ENCODE measurements at regions not wholly inside any gene's neighbourhood (a gene's known extent, or its start where the extent isn't known, plus 50 kb on each side); places are given as distances from the start of the nearest gene placed in this dataset.
"Not testable (repeated sequence)": the region's sequence is repeated elsewhere in the genome, so short reads cannot be mapped to it uniquely, and the experiment has no call there.

DNA sequence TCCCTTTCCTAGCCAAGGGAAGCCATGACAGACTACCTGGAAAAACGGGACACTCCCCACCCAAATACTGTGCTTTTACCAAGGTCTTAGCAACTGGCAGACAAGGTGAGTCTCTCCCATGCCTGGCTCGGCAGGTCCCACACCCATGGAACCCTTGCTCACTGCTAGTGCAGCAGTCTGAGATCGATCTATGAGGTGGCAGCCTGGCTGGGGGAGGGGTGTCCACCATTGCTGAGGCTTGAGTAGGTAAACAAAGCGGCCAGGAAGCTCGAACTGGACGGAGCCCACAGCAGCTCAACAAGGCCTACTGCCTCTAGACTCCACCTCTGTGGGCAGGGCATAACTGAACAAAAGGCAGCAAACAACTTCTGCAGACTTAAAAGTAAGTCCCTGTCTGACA is 104.4 kb upstream of the GRB10 start:
- H3K4me1 Mint-ChIP-seq (ENCODE audit: low read depth in 2 of 2); ATAC-seq (replicated peaks); H3K4me3 Mint-ChIP-seq; DNase-seq; H3K27ac Mint-ChIP-seq; H3K9me3 Mint-ChIP-seq; H3K36me3 Mint-ChIP-seq (ENCODE audit: insufficient read depth): not testable (repeated sequence)
- peaks cover 31 to 38% of the 10 kb centered on the region in 2 donors for H3K27me3 Mint-ChIP-seq

DNA sequence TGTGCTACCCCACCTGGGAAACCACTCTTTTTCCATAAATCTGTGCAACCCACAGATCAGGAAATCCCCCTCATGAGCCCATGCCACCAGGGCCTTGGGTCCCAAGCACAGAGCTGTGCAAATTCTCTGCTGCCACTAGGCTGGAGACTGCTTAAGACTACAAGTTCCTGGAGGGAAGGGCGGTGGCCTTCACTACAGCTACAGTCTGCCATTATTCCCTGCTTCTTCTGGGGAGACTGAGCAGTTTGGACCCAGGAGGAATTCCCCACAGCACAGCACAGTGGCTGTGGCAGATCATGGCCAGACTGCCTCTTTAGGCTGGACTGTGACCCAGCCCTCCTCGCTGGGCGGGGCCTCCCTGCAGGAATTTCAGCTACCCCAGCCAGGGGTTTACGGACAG is 89.7 kb upstream of the GRB10 start:
- Mint-ChIP-seq H3K4me3 (no peak overlapping the region), H3K9me3 (no peaks in the 10 kb centered on the region), H3K27ac (no peak overlapping the region), H3K27me3 (peaks cover 50 to 63% of the 10 kb centered on the region in 2 donors), H3K4me1 (ENCODE audit: low read depth in 2 of 2) (no peaks in the 10 kb centered on the region), H3K36me3 (ENCODE audit: insufficient read depth) (no peaks in the 10 kb centered on the region)
- DNase-seq (no peak), ATAC-seq (replicated peaks) (no peak)

DNA sequence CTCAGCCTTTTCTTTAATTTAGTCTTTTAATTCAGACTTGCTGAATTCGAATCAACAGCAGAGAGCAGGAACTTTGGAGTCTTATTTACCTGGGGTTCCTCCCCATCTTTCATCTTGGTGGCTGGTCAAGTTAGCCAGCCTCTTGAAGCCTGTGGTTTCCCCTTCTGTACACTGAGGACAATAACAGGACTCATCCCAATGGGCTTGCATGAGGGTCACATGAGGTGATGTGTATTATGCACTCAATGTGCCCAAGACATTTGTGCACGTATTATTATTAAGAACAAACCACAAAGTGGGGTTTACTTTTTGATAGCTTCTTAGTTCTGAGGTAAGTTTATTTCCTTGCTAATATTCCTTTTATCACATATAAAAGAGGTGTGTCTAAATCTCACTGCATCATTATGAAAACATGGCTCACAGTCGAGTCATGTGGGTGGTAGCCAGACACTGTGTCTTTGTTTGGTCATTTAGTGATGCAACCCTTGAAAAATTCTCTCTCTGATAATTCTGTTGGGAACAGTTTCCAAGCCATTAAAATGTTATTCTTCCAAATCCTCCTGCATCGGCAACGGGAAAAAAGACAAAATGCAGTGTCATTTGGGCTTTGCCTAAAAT is 86.5 kb upstream of the GRB10 start:
- ATAC-seq (replicated peaks) (no peak), DNase-seq (no peak)
- no peaks in the 10 kb centered on the region for H3K36me3 Mint-ChIP-seq (ENCODE audit: insufficient read depth)
- H3K9me3 Mint-ChIP-seq, result no peaks in the 10 kb centered on the region
- H3K4me3 Mint-ChIP-seq, result no peak overlapping the region
- H3K27ac Mint-ChIP-seq, result no peak overlapping the region
- no peaks in the 10 kb centered on the region for H3K4me1 Mint-ChIP-seq (ENCODE audit: low read depth in 2 of 2)
- H3K27me3 Mint-ChIP-seq, result peaks cover 37 to 65% of the 10 kb centered on the region in 2 donors

DNA sequence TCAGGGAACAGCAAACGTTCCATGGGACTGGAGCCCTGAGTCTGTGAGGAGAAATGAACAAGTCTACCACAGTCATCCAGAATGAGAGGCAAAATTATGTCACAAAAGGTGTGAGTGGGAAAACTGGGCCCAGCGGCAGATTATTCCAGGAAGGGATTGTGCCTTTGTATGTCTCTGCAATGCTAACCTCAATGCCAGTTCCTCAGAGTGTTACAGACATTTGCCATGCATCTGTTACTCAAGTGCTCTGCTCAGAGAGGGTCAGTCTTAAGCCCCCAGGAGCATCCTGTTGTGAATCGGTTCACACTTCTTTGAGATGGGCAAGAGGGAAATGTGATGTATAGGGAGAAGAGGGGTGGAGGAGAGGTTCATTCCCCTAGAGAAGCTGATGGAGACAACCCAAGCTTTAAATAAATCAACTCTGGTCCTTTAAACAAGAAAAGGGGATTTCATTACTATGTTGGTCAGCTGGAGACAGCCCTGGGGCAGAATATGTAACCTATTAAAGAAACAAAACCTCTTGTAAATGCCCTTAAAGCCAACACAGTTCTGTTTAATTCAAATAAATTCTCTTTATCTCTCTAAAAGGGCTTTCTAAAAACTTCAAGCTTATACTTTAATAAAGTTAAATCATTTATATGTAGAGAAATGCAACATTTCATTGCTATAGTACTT is 85.9 kb upstream of the GRB10 start:
- no peak for DNase-seq
- Mint-ChIP-seq H3K36me3 (ENCODE audit: insufficient read depth) (no peaks in the 10 kb centered on the region), H3K4me3 (no peak overlapping the region), H3K4me1 (ENCODE audit: low read depth in 2 of 2) (no peaks in the 10 kb centered on the region), H3K27me3 (peaks cover 33 to 60% of the 10 kb centered on the region in 2 donors), H3K27ac (no peak overlapping the region), H3K9me3 (no peaks in the 10 kb centered on the region)
- no peak for ATAC-seq (replicated peaks)

DNA sequence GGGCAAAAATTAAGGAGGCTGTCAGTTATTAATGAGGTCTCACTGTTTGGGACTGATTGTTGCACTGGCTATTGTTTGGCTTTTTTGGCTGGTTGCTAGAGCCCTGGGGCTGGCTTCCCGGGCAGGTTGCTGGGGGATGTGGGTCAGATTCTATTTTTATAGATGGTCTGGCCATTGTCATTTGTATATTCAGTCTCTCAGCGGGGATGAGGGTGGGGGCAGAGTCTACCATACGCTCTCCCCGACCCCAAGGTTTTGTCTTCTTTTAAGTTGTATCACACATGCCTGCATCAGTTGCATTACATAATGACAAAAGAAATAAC is 84.3 kb upstream of the GRB10 start:
- Mint-ChIP-seq H3K36me3 (ENCODE audit: insufficient read depth) (no peaks in the 10 kb centered on the region), H3K27me3 (peaks cover 25 to 50% of the 10 kb centered on the region in 2 donors), H3K4me3 (no peak overlapping the region), H3K27ac (no peak overlapping the region), H3K4me1 (ENCODE audit: low read depth in 2 of 2) (peaks cover 0 to 1% of the 10 kb centered on the region in 2 donors), H3K9me3 (peaks cover 0 to 5% of the 10 kb centered on the region in 2 donors)
- no peak for ATAC-seq (replicated peaks)
- no peak for DNase-seq

DNA sequence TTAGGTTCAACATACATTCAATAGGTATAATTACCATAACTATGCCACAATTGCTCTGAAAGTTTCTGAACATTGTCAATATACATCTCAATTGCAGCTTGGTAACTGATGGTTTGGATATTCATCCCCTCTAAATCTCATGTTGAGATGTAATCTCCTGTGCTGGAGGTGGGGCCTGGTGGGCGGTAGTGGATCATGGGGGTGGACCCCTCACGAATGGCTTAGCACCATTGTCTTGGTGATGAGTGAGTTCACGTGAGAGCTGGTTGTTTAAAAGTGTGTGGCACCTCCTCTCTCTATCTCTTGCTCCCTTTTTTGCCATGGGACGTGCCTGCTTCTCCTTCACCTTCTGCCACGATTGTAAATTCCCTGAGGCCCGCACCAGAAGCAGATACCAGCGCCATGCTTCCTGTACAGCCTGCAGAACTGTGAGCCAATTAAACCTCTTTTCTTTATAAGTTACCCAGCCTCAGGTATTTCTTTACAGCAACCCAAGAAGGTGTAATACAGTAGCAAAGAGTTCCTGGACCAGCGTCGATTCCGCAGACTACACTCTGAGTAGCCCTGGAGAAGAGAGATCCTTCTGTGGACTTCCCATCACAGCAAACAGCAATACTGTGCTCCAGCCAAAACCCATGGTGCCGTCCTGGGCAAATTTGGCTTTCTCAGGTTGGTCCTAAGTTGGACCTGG is 83.8 kb upstream of the GRB10 start:
- H3K9me3 Mint-ChIP-seq, result peaks cover 0 to 5% of the 10 kb centered on the region in 2 donors
- H3K27ac Mint-ChIP-seq, result no peak overlapping the region
- peaks cover 22 to 45% of the 10 kb centered on the region in 2 donors for H3K27me3 Mint-ChIP-seq
- peaks cover 0 to 1% of the 10 kb centered on the region in 2 donors for H3K4me1 Mint-ChIP-seq (ENCODE audit: low read depth in 2 of 2)
- no peak for DNase-seq
- ATAC-seq (replicated peaks), result no peak
- H3K36me3 Mint-ChIP-seq (ENCODE audit: insufficient read depth), result no peaks in the 10 kb centered on the region
- H3K4me3 Mint-ChIP-seq, result no peak overlapping the region

DNA sequence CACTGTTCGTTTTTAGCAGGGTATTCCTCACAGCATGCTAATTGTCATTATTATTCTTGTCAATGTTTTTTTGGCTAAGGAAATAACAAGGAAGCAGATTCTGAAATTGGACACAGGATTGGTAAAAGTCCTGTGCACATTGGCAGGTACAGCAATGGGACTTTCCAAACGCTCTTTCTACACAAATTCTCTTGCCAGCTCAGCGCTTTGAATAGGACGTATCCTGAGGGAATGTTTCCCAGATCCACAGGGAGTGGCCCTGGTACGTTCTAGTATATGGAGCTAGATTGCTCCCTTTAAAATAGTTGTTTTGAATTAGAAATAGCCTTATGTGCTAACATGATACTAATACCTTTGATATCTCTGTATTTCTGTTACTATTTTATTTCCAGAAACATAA is 82.8 kb upstream of the GRB10 start:
- peaks cover 0 to 5% of the 10 kb centered on the region in 2 donors for H3K9me3 Mint-ChIP-seq
- peaks cover 0 to 1% of the 10 kb centered on the region in 2 donors for H3K4me1 Mint-ChIP-seq (ENCODE audit: low read depth in 2 of 2)
- no peaks in the 10 kb centered on the region for H3K36me3 Mint-ChIP-seq (ENCODE audit: insufficient read depth)
- H3K27me3 Mint-ChIP-seq, result peaks cover 17 to 43% of the 10 kb centered on the region in 2 donors
- no peak overlapping the region for H3K27ac Mint-ChIP-seq
- DNase-seq (no peak), ATAC-seq (replicated peaks) (no peak)
- no peak overlapping the region for H3K4me3 Mint-ChIP-seq

DNA sequence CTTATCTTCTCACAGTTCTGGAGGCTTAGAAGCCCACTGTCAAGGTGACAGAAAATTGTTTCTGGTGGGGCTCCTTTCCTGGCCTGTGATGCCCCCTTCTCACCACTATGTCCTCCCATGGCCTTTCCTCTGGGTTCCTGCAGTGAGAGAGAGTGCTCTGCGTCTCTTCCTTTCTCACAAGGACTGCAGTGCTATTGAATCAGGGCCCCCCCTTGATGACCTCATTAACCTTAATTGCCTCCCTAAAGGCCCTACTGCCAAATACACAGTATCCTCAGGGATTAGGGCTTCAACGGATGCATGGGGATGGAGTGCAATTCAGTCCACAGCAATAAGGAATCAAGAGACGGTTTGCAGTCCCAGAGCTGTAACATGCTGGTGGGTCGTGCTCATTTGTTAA is 82.0 kb upstream of the GRB10 start:
- Mint-ChIP-seq H3K4me3 (no peak overlapping the region), H3K36me3 (ENCODE audit: insufficient read depth) (no peaks in the 10 kb centered on the region), H3K27me3 (peaks cover 16 to 44% of the 10 kb centered on the region in 2 donors), H3K27ac (no peak overlapping the region), H3K9me3 (peaks cover 0 to 5% of the 10 kb centered on the region in 2 donors), H3K4me1 (ENCODE audit: low read depth in 2 of 2) (peaks cover 0 to 1% of the 10 kb centered on the region in 2 donors)
- ATAC-seq (replicated peaks), result no peak
- DNase-seq, result no peak

DNA sequence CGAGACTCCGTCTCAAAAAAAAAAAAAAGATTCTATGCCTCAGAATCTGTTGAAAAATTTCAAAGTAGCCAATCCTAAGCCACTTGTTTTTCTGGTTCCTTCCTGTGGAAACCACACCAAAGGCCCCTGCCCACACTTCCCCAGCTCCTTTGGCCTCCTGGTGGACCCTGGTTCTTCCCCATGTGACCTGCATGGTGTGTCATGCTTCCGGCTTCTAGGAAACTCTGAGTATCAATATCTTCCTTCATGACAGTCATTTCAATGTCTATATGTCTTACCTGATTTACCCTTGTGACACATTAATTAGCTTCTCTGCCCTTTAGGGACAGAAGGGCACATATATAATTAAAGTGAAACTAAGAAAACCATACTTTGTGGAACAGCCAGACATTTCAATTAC is 80.4 kb upstream of the GRB10 start:
- ATAC-seq (replicated peaks), result no peak
- no peak overlapping the region for H3K4me3 Mint-ChIP-seq
- peaks cover 0 to 5% of the 10 kb centered on the region in 2 donors for H3K9me3 Mint-ChIP-seq
- H3K4me1 Mint-ChIP-seq (ENCODE audit: low read depth in 2 of 2), result peaks cover 0 to 1% of the 10 kb centered on the region in 2 donors
- DNase-seq, result no peak
- no peak overlapping the region for H3K27ac Mint-ChIP-seq
- peaks cover 17 to 53% of the 10 kb centered on the region in 2 donors for H3K27me3 Mint-ChIP-seq
- H3K36me3 Mint-ChIP-seq (ENCODE audit: insufficient read depth), result no peaks in the 10 kb centered on the region

DNA sequence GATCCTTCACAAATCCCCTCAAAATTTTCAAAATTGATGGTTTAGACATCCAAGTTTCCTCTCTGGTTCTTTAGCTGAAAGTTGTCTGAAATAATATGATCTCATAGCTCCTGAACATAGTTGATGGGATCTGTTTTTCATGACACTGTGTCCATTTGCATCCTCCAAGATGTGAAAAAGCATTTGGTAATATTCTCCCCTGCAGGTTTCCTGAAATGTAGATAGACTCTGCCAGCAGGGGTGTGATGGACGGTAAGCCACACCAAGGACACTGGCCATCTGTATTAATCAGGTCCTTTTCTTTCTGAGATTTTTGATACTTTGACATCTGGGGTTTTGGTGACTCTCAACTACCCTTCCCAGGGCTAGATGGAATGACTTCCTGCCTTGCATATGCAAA is 79.6 kb upstream of the GRB10 start:
- Mint-ChIP-seq H3K4me1 (ENCODE audit: low read depth in 2 of 2) (peaks cover 0 to 1% of the 10 kb centered on the region in 2 donors), H3K27me3 (peaks cover 15 to 54% of the 10 kb centered on the region in 2 donors), H3K27ac (no peak overlapping the region), H3K9me3 (peaks cover 0 to 5% of the 10 kb centered on the region in 2 donors), H3K36me3 (ENCODE audit: insufficient read depth) (no peaks in the 10 kb centered on the region), H3K4me3 (no peak overlapping the region)
- DNase-seq (no peak), ATAC-seq (replicated peaks) (no peak)

DNA sequence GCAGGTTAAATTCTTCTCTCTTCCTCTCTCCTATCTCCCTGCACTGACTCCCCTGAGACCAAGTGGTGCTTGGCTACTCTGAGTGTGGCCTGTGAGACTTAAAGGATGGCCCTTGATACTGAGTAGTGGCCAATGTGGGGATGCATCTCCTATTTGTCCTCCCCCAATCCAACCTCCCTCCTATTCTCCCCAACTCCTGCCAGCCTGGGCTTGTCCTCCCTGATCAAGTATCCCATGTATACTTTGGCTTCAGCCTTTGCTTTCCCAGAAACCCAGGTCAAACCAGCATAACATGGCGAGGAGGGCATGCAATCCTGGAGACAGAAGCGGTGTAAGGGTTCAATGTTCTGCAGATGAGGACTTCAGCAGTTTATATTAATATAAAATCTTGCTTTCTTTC is 77.9 kb upstream of the GRB10 start:
- Mint-ChIP-seq H3K9me3 (peaks cover 0 to 5% of the 10 kb centered on the region in 2 donors), H3K36me3 (ENCODE audit: insufficient read depth) (no peaks in the 10 kb centered on the region), H3K27me3 (peaks cover 6 to 43% of the 10 kb centered on the region in 2 donors), H3K4me3 (no peak overlapping the region), H3K27ac (no peak overlapping the region), H3K4me1 (ENCODE audit: low read depth in 2 of 2) (peaks cover 0 to 1% of the 10 kb centered on the region in 2 donors)
- ATAC-seq (replicated peaks), result no peak
- DNase-seq, result no peak

DNA sequence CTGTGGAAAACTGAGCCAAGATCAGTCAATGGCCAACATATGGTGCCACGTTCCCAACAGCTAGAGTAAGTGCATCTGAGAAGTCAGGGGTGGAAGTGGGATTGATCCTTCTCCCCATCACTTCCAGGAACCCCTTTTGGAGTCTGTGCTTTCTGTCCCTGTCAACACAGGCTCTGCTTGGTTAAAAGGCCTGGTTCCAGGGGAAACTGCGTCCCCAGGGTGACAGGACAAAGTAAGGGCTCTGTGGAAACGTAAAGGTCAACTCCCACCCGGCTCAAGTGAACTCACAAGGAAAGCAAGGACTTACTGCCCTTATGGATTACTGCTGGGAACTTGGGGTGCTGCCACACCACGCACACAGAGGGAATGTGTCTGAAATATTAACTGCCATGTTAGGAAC is 77.5 kb upstream of the GRB10 start:
- Mint-ChIP-seq H3K27me3 (peaks cover 6 to 43% of the 10 kb centered on the region in 2 donors), H3K9me3 (peaks cover 0 to 5% of the 10 kb centered on the region in 2 donors), H3K36me3 (ENCODE audit: insufficient read depth) (no peaks in the 10 kb centered on the region), H3K4me1 (ENCODE audit: low read depth in 2 of 2) (peaks cover 0 to 1% of the 10 kb centered on the region in 2 donors), H3K4me3 (no peak overlapping the region), H3K27ac (no peak overlapping the region)
- no peak for DNase-seq
- no peak for ATAC-seq (replicated peaks)

DNA sequence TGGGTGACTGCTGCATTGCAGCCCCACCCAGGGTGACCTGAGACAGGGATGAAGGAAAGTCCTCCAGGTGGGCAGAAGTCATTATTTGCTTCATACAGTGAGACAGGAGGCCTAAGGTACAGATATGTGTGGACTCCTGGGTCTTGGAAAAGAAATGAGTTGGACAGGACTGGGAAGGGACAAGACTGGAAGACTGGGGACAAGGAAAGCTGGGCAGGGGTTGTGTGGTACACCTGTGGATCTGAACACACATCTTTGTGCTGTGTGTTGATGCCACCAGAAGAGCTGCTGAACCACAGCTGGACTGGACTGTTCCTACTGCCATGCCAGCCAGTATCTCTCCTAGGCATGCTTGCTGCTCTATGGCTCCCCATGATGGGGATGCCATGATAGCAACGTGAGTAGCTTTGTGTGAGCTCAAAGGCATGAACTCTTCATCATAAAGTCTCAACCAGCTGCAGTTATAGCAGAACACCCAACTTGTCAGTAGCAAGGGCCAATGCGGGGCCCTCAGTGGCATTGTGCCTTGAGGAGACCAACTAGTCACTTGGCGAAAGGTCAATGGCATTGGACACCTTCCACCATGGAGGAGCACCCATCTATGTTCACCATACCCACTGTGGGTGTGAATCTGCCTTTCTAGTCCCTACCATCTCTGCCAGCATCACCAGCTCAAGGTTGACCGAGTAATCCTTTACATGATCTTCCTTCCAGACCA is 76.0 kb upstream of the GRB10 start:
- H3K9me3 Mint-ChIP-seq, result peaks cover 0 to 5% of the 10 kb centered on the region in 2 donors
- DNase-seq, result no peak
- no peak overlapping the region for H3K27ac Mint-ChIP-seq
- H3K4me3 Mint-ChIP-seq, result no peak overlapping the region
- ATAC-seq (replicated peaks), result no peak
- no peaks in the 10 kb centered on the region for H3K36me3 Mint-ChIP-seq (ENCODE audit: insufficient read depth)
- peaks cover 0 to 1% of the 10 kb centered on the region in 2 donors for H3K4me1 Mint-ChIP-seq (ENCODE audit: low read depth in 2 of 2)
- peaks cover 6 to 43% of the 10 kb centered on the region in 2 donors for H3K27me3 Mint-ChIP-seq

Data from effector memory CD8-positive, alpha-beta T cell (primary cell).